ENCODE measurements at regions not wholly inside any gene's neighbourhood (a gene's known extent, or its start where the extent isn't known, plus 50 kb on each side); places are given as distances from the start of the nearest gene placed in this dataset.

GRCh38 chr12:3974883-3975282 is 101.7 kb upstream of the PARP11 start:
- Mint-ChIP-seq H3K4me1 (peaks cover 21% of the 10 kb centered on the region), H3K4me3 (no peak overlapping the region), H3K27me3 (ENCODE audit: low read depth in 3 of 3) (peaks cover 0 to 4% (median 1%) of the 10 kb centered on the region in 3 donors), H3K27ac (peak overlapping the region in 2 of 7 donors; percentile 17 to 53), H3K36me3 (no peaks in the 10 kb centered on the region), H3K9me3 (no peaks in the 10 kb centered on the region)
- H3K27me3 ChIP-seq (ENCODE audit: control insufficient read depth in 2 of 2, insufficient read depth in 2 of 2, low read length in 2 of 2): no peaks in the 10 kb centered on the region
- H3K9me3 ChIP-seq (replicated peaks in 1 of 2; ENCODE audit: control insufficient read depth in 1 of 2, insufficient read depth in 1 of 2, low read length in 2 of 2): no peaks in the 10 kb centered on the region
- TF ChIP-seq CTCF (IDR thresholded peaks at IDR 0.05): no peak
- H4K20me1 ChIP-seq (ENCODE audit: insufficient read depth, low read length): no peaks in the 10 kb centered on the region
- H3K4me2 ChIP-seq (replicated peaks; ENCODE audit: extremely low read depth, low read length, poor library complexity, severe bottlenecking): no peak overlapping the region
- no peak overlapping the region for H3K27ac ChIP-seq (ENCODE audit: low read depth in 1 of 2, low read length in 2 of 2)
- no peak overlapping the region for H2AFZ ChIP-seq (ENCODE audit: insufficient read depth, low read depth, low read length, poor library complexity, severe bottlenecking)
- no peak overlapping the region for H3K9ac ChIP-seq (ENCODE audit: insufficient read depth, low read length, poor library complexity, severe bottlenecking)
- peak in 2 of 3 donors; percentile 12 to 20 for DNase-seq
- H3K4me1 ChIP-seq (ENCODE audit: control insufficient read depth in 1 of 2, insufficient read depth in 2 of 2, low read length in 2 of 2): peaks cover 16 to 20% of the 10 kb centered on the region in 2 donors
- 10% methylated on average over 2 of the region's 8 CpGs for WGBS (ENCODE audit: insufficient coverage)
- no peak overlapping the region for H3K4me3 ChIP-seq (replicated peaks in 1 of 3; ENCODE audit: low read depth in 2 of 3, low read length in 3 of 3)
- intact Hi-C loops (cut with micrococcal nuclease): no loop called here
- no peaks in the 10 kb centered on the region for H3K79me2 ChIP-seq (ENCODE audit: insufficient read depth, low read length)
- no peaks in the 10 kb centered on the region for H3K36me3 ChIP-seq (replicated peaks in 1 of 2; ENCODE audit: control insufficient read depth in 1 of 2, insufficient read depth in 2 of 2, low read length in 2 of 2)

- H4K20me1 ChIP-seq (ENCODE audit: insufficient read depth, low read length): no peaks in the 10 kb centered on the region
- H3K36me3 Mint-ChIP-seq: no peaks in the 10 kb centered on the region
- no peaks in the 10 kb centered on the region for H3K36me3 ChIP-seq (replicated peaks in 1 of 2; ENCODE audit: control insufficient read depth in 1 of 2, insufficient read depth in 2 of 2, low read length in 2 of 2)
- H3K4me1 Mint-ChIP-seq: peaks cover 21% of the 10 kb centered on the region
- no peak overlapping the region for H3K9ac ChIP-seq (ENCODE audit: insufficient read depth, low read length, poor library complexity, severe bottlenecking)
- H3K27ac Mint-ChIP-seq: peak overlapping the region in 5 of 7 donors; percentile 37 to 84 (median 67)
- H3K9me3 Mint-ChIP-seq: no peaks in the 10 kb centered on the region
- WGBS (ENCODE audit: insufficient coverage): 79% methylated on average over 2 of the region's 4 CpGs
- H3K4me2 ChIP-seq (replicated peaks; ENCODE audit: extremely low read depth, low read length, poor library complexity, severe bottlenecking): peak overlapping the region; percentile 17
- H3K4me3 Mint-ChIP-seq: peak overlapping the region in 1 of 2 donors; percentile 61
- no peaks in the 10 kb centered on the region for H3K79me2 ChIP-seq (ENCODE audit: insufficient read depth, low read length)
- H3K27me3 Mint-ChIP-seq (ENCODE audit: low read depth in 3 of 3): peaks cover 0 to 2% (median 1%) of the 10 kb centered on the region in 3 donors
- intact Hi-C loops (cut with micrococcal nuclease): no loop called here
- no peaks in the 10 kb centered on the region for H3K9me3 ChIP-seq (replicated peaks in 1 of 2; ENCODE audit: control insufficient read depth in 1 of 2, insufficient read depth in 1 of 2, low read length in 2 of 2)
- DNase-seq: peak; percentile 16 to 67 (median 32)
- no peaks in the 10 kb centered on the region for H3K27me3 ChIP-seq (ENCODE audit: control insufficient read depth in 2 of 2, insufficient read depth in 2 of 2, low read length in 2 of 2)
- peak overlapping the region; percentile 26 for H2AFZ ChIP-seq (ENCODE audit: insufficient read depth, low read depth, low read length, poor library complexity, severe bottlenecking)
- H3K4me3 ChIP-seq (replicated peaks in 1 of 3; ENCODE audit: low read depth in 2 of 3, low read length in 3 of 3): no peak overlapping the region
- H3K4me1 ChIP-seq (ENCODE audit: control insufficient read depth in 1 of 2, insufficient read depth in 2 of 2, low read length in 2 of 2): peaks cover 16 to 20% of the 10 kb centered on the region in 2 donors
- peak overlapping the region in 1 of 2 donors; percentile 52 for H3K27ac ChIP-seq (ENCODE audit: low read depth in 1 of 2, low read length in 2 of 2)
- no peak for TF ChIP-seq CTCF (IDR thresholded peaks at IDR 0.05)
These were observed 100.9 kb upstream of the PARP11 start for GRCh38 chr12:3973973-3974644.
